Astrocyte of the hippocampus (primary cell): ENCODE measurements at regions not wholly inside any gene's neighbourhood (a gene's known extent, or its start where the extent isn't known, plus 50 kb on each side); places are given as distances from the start of the nearest gene placed in this dataset.
A peak's percentile ranks its signal among the peaks of the same experiment; 100 is the strongest.
"Not testable (repeated sequence)": the region's sequence is repeated elsewhere in the genome, so short reads cannot be mapped to it uniquely, and the experiment has no call there.

Experiments used
- DNase-seq: peaks from one replicate; pipeline ENCODE4 v3.0.0; 2011; ENCODE audit warnings: low read depth, low spot score

GRCh38 chrX:97858592-97858991 lies 974.9 kb downstream of the RPA4 start:
- peak; percentile 25 for DNase-seq

GRCh38 chrX:97860226-97860625 lies 976.5 kb downstream of the RPA4 start:
- peak; percentile 29 for DNase-seq

GRCh38 chrX:97863261-97863660 lies 979.6 kb downstream of the RPA4 start:
- DNase-seq = no peak

GRCh38 chrX:97867266-97867665 lies 983.6 kb downstream of the RPA4 start:
- no peak for DNase-seq

- no peak for DNase-seq
Observed at GRCh38 chrX:97876697-97877407, 993.1 kb downstream of the RPA4 start.

- DNase-seq = no peak
Observed at GRCh38 chrX:97882306-97882705, 998.6 kb downstream of the RPA4 start.

- DNase-seq = no peak
Observed at GRCh38 chrX:97895751-97896150, 1012.0 kb downstream of the RPA4 start.

GRCh38 chrX:97897998-97898397 lies 1014.3 kb downstream of the RPA4 start:
- no peak for DNase-seq

- peak; percentile 68 for DNase-seq
Observed at GRCh38 chrX:97898798-97899197, 1015.1 kb downstream of the RPA4 start.

GRCh38 chrX:97907791-97908190 lies 1024.1 kb downstream of the RPA4 start:
- DNase-seq = no peak

GRCh38 chrX:97909245-97909644 lies 1025.5 kb downstream of the RPA4 start:
- no peak for DNase-seq

- not testable (repeated sequence) for DNase-seq
Observed at GRCh38 chrX:97915390-97915789, 1031.7 kb downstream of the RPA4 start.

- not testable (repeated sequence) for DNase-seq
Observed at GRCh38 chrX:97921223-97921622, 1037.5 kb downstream of the RPA4 start.

GRCh38 chrX:97931586-97931985 lies 1047.9 kb downstream of the RPA4 start:
- no peak for DNase-seq

- DNase-seq = no peak
Observed at GRCh38 chrX:97936296-97936695, 1052.6 kb downstream of the RPA4 start.

GRCh38 chrX:97938706-97939105 lies 1055.0 kb downstream of the RPA4 start:
- DNase-seq = no peak

- DNase-seq = no peak
Observed at GRCh38 chrX:97968376-97969163, 1084.9 kb downstream of the RPA4 start.

GRCh38 chrX:97984641-97985040 lies 1100.9 kb downstream of the RPA4 start:
- peak; percentile 11 for DNase-seq

GRCh38 chrX:97985096-97985495 lies 1101.4 kb downstream of the RPA4 start:
- no peak for DNase-seq

- DNase-seq = no peak
Observed at GRCh38 chrX:97987979-97988378, 1104.3 kb downstream of the RPA4 start.

- DNase-seq = no peak
Observed at GRCh38 chrX:97995834-97996233, 1112.1 kb downstream of the RPA4 start.

GRCh38 chrX:98028691-98029090 lies 1145.0 kb downstream of the RPA4 start:
- DNase-seq = no peak

- DNase-seq = no peak
Observed at GRCh38 chrX:98029861-98030260, 1146.2 kb downstream of the RPA4 start.
